AG08396 (cell line): ENCODE measurements at regions not wholly inside any gene's neighbourhood (a gene's known extent, or its start where the extent isn't known, plus 50 kb on each side); places are given as distances from the start of the nearest gene placed in this dataset.
A peak's percentile ranks its signal among the peaks of the same experiment; 100 is the strongest.

ENCODE experiments used
- DNase-seq: peaks from one replicate; pipeline ENCODE4 v3.0.0; 2012; ENCODE audit warnings: low spot score, mixed read lengths

GRCh38 chr3:109903100-109903499, 565.8 kb upstream of the DPPA4 start:
- no peak for DNase-seq

GRCh38 chr3:109910772-109911171, 573.4 kb upstream of the DPPA4 start:
- DNase-seq = no peak

- no peak for DNase-seq
These were observed 581.4 kb upstream of the DPPA4 start for GRCh38 chr3:109918740-109919139.

GRCh38 chr3:109920749-109921148, 583.4 kb upstream of the DPPA4 start:
- no peak for DNase-seq

- DNase-seq = no peak
These were observed 584.2 kb upstream of the DPPA4 start for GRCh38 chr3:109921509-109921908.

GRCh38 chr3:109922856-109923255, 585.5 kb upstream of the DPPA4 start:
- no peak for DNase-seq

GRCh38 chr3:109923431-109923830, 586.1 kb upstream of the DPPA4 start:
- no peak for DNase-seq

- DNase-seq = no peak
These were observed 586.9 kb upstream of the DPPA4 start for GRCh38 chr3:109924196-109924595.

GRCh38 chr3:109926376-109926775, 589.0 kb upstream of the DPPA4 start:
- no peak for DNase-seq

- peak; percentile 76 for DNase-seq
These were observed 589.8 kb upstream of the DPPA4 start for GRCh38 chr3:109927161-109927560.

GRCh38 chr3:109927726-109928125, 590.4 kb upstream of the DPPA4 start:
- no peak for DNase-seq

- DNase-seq = no peak
These were observed 593.2 kb upstream of the DPPA4 start for GRCh38 chr3:109930582-109930981.

GRCh38 chr3:109933576-109933975, 596.2 kb upstream of the DPPA4 start:
- DNase-seq = no peak

- no peak for DNase-seq
These were observed 602.5 kb upstream of the DPPA4 start for GRCh38 chr3:109939817-109940216.

GRCh38 chr3:109943181-109943580, 605.8 kb upstream of the DPPA4 start:
- DNase-seq = no peak

GRCh38 chr3:109944836-109945235, 607.5 kb upstream of the DPPA4 start:
- no peak for DNase-seq

GRCh38 chr3:109952924-109953323, 615.6 kb upstream of the DPPA4 start:
- DNase-seq = no peak

- DNase-seq = no peak
These were observed 626.5 kb upstream of the DPPA4 start for GRCh38 chr3:109963831-109964230.

- DNase-seq = peak; percentile 14
These were observed 636.4 kb upstream of the DPPA4 start for GRCh38 chr3:109973733-109974132.

GRCh38 chr3:109977897-109978296, 640.6 kb upstream of the DPPA4 start:
- DNase-seq = no peak

- no peak for DNase-seq
These were observed 644.9 kb upstream of the DPPA4 start for GRCh38 chr3:109982201-109982600.

GRCh38 chr3:109984976-109985375, 647.6 kb upstream of the DPPA4 start:
- no peak for DNase-seq

GRCh38 chr3:109985943-109986555, 648.7 kb upstream of the DPPA4 start:
- DNase-seq = no peak

- DNase-seq = no peak
These were observed 657.5 kb upstream of the DPPA4 start for GRCh38 chr3:109994853-109995252.

- DNase-seq = no peak
These were observed 658.0 kb upstream of the DPPA4 start for GRCh38 chr3:109995377-109995776.
